PC-9 (cell line): ENCODE measurements at regions not wholly inside any gene's neighbourhood (a gene's known extent, or its start where the extent isn't known, plus 50 kb on each side); places are given as distances from the start of the nearest gene placed in this dataset.

Source experiments
- BruUV-seq: library from RNA; stranded (reverse); fragments of 400-500 nt; replicated peaks from 2 replicates; lab custom pipeline; 2021; lab: Mats Ljungman, UMichigan
- CTCF ChIA-PET: fragments of 300-600 bp; sonication (Branson Sonifier 250); formaldehyde crosslinking; loops from one replicate; lab custom pipeline; 2022; ENCODE audit warnings: antibody characterized with exemption; lab: Charles Lee
- POLR2A ChIA-PET: fragments of 300-600 bp; sonication (Branson Sonifier 250); formaldehyde crosslinking; loops from one replicate; lab custom pipeline; 2022; ENCODE audit warnings: antibody characterized with exemption; ENCODE audit not compliant: unreplicated experiment; lab: Charles Lee
- DNase-seq, 2 experiments: peaks; one replicate each; pipeline versions ENCODE4 v3.0.0 to v3.0.0-alpha.2; 2015 to 2022; ENCODE audit warnings: mixed read lengths in 1 of 2
- H2AFZ ChIP-seq: fragments of 200-600 bp; sonication (generic); 2 replicates; pipeline ENCODE4 v1.8.1; 2017; ENCODE audit warnings: antibody characterized with exemption
- H3F3A ChIP-seq: fragments of 200-600 bp; sonication (generic); 2 replicates; pipeline ENCODE4 v1.8.1; 2017; ENCODE audit warnings: antibody characterized with exemption, mild to moderate bottlenecking, low read depth; ENCODE audit not compliant: insufficient read depth
- H3K27ac ChIP-seq: fragments of 200-600 bp; sonication (generic); 2 replicates; pipeline ENCODE4 v1.6.1; 2016; ENCODE audit warnings: mixed run types
- H3K27me3 ChIP-seq: fragments of 200-600 bp; sonication (generic); 2 replicates; pipeline ENCODE4 v1.6.1; 2016; ENCODE audit warnings: low read depth, mixed run types; ENCODE audit not compliant: insufficient read depth
- H3K36me3 ChIP-seq: fragments of 200-600 bp; sonication (generic); 2 replicates; pipeline ENCODE4 v1.6.1; 2016; ENCODE audit warnings: low read depth, mixed run types
- H3K4me1 ChIP-seq: fragments of 200-600 bp; sonication (generic); replicated peaks from 2 replicates; pipeline ENCODE4 v1.6.1; 2016; ENCODE audit warnings: mixed run types; ENCODE audit not compliant: insufficient read depth
- H3K4me2 ChIP-seq: fragments of 200-600 bp; sonication (generic); 2 replicates; pipeline ENCODE4 v1.6.1; 2017; ENCODE audit warnings: mixed run types
- H3K4me3 ChIP-seq: fragments of 200-600 bp; sonication (generic); 2 replicates; pipeline ENCODE4 v1.6.1; 2016; ENCODE audit warnings: mixed run types
- H3K79me2 ChIP-seq: fragments of 200-600 bp; sonication (generic); 2 replicates; pipeline ENCODE4 v1.6.1; 2017; ENCODE audit warnings: low read depth, mixed run types
- H3K9me2 ChIP-seq: fragments of 200-600 bp; sonication (generic); 2 replicates; pipeline ENCODE4 v1.8.1; 2017; ENCODE audit warnings: mild to moderate bottlenecking; ENCODE audit not compliant: insufficient read depth
- H3K9me3 ChIP-seq: fragments of 200-600 bp; sonication (generic); 2 replicates; pipeline ENCODE4 v1.8.1; 2016; ENCODE audit warnings: low read depth; ENCODE audit not compliant: insufficient read depth
- H4K20me1 ChIP-seq: fragments of 200-600 bp; sonication (generic); 2 replicates; pipeline ENCODE4 v1.8.1; 2017; ENCODE audit not compliant: insufficient read depth
- CTCF ChIP-seq: fragments of 200-600 bp; sonication (generic); conservative IDR thresholded peaks from 2 replicates; pipeline ENCODE4 v1.6.1; 2017; ENCODE audit warnings: mixed run types, antibody characterized with exemption, mild to moderate bottlenecking, moderate library complexity
- EZH2 ChIP-seq: fragments of 200-600 bp; sonication (generic); IDR thresholded peaks from 2 replicates; pipeline ENCODE4 v1.8.0; 2017; ENCODE audit warnings: antibody characterized with exemption, low read depth
- intact Hi-C: fragments of 100-400 bp; cut with micrococcal nuclease; formaldehyde crosslinking; loops from one replicate; pipeline ENCODE4 v1.10.0; 2022; ENCODE audit not compliant: unreplicated experiment

DNA sequence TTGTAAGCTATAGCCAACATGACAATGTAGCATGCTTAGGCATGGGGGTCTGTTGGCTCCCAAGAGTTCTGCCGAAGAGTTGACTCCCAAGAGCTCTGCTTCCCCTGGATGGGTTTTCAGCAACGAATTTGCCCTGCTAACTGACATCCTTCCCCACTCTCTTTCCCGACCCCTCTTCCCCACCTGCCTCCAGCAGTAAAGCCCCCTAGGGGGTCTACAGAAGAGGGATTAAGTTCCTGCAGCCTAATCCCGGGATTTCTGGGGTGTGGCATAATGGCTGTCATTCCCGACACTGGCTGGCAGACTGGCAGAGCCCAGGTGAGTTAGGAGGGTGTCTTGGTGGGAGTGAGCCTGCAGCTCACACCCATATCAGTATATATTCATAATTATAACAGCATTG is 121.0 kb upstream of the ZNF184 start:
- Histone ChIP-seq H3K27ac (no peak overlapping the region), H3K36me3 (no peaks in the 10 kb centered on the region), H3K27me3 (no peaks in the 10 kb centered on the region), H2AFZ (no peak overlapping the region), H3K4me1 (peaks cover 11% of the 10 kb centered on the region; the same call in 1 of the 2 replicates), H4K20me1 (no peaks in the 10 kb centered on the region), H3K4me3 (peak overlapping the region; percentile 64; the same call in 1 of the 2 replicates), H3K9me2 (no peaks in the 10 kb centered on the region), H3K4me2 (peak overlapping the region; percentile 82), H3K9me3 (no peaks in the 10 kb centered on the region), H3K79me2 (no peaks in the 10 kb centered on the region), H3F3A (peaks cover 16% of the 10 kb centered on the region)
- no TSS peak for BruUV-seq
- TF ChIP-seq CTCF (no peak), EZH2 (no peak)
- ChIA-PET POLR2A (interaction anchor here (0.6 kb wide), 1 partner anchor 121 kb away, joined by 3 read pairs; the partner anchor contains the start of gene ZNF184), CTCF (no interaction called here)
- DNase-seq, result no peak
- intact Hi-C loops, result loop anchor here (2.0 kb wide), 1 partner anchor 47 kb away; no protein-coding TSS in a partner anchor

DNA sequence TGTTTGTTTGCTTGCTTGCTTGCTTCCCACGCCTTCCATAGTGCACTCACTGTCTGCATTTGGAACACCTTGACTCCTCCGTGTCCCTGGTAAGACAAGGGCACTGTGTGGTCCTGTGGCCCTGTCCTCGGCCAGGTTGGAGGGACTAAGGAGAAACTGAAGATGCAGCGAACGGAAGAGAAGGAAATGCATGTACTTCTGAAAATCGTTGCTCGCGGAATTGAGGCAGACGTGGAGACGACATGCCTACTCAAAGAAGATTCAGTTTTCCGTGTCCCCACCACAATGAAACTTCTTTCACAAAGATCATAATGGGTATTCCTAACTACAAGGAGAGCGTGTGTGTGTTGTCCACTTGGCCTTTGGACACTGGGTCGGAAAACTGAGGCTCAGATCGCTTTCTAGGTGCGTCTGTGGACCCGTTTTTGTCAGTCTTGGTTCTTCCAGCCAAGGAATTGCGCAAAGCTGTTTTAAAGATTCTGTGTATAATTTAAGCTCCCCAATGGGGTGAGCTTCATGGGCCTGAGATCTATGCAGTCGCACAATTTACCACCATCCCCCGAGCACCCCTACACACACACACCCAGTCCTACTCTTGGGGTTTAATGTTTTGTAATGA is 120.4 kb upstream of the ZNF184 start:
- Histone ChIP-seq H3K27me3 (no peaks in the 10 kb centered on the region), H4K20me1 (no peaks in the 10 kb centered on the region), H3K27ac (no peak overlapping the region), H2AFZ (peak overlapping the region; percentile 53), H3K4me1 (peaks cover 11% of the 10 kb centered on the region; the same call in 1 of the 2 replicates), H3K9me3 (no peaks in the 10 kb centered on the region), H3K4me3 (peak overlapping the region; percentile 64), H3K4me2 (peak overlapping the region; percentile 82), H3K79me2 (no peaks in the 10 kb centered on the region), H3K9me2 (no peaks in the 10 kb centered on the region), H3K36me3 (no peaks in the 10 kb centered on the region), H3F3A (peaks cover 16% of the 10 kb centered on the region)
- CTCF ChIA-PET, result no interaction called here
- POLR2A ChIA-PET, result interaction anchor here (0.6 kb wide), 1 partner anchor 121 kb away, joined by 3 read pairs; the partner anchor contains the start of gene ZNF184
- no TSS peak for BruUV-seq
- intact Hi-C loops, result loop anchor here (2.0 kb wide), 1 partner anchor 47 kb away; no protein-coding TSS in a partner anchor
- TF ChIP-seq CTCF (no peak), EZH2 (no peak)
- peak in 1 of 2 experiments; percentile 29 for DNase-seq

GRCh38 chr6:27592481-27593199 is 119.7 kb upstream of the ZNF184 start:
- Histone ChIP-seq H3K4me2 (peak overlapping the region; percentile 82), H3K79me2 (no peaks in the 10 kb centered on the region), H3K9me2 (no peaks in the 10 kb centered on the region), H4K20me1 (no peaks in the 10 kb centered on the region), H3K4me1 (peaks cover 11% of the 10 kb centered on the region; the same call in 1 of the 2 replicates), H3K9me3 (no peaks in the 10 kb centered on the region), H3F3A (peaks cover 16% of the 10 kb centered on the region), H3K36me3 (no peaks in the 10 kb centered on the region), H3K4me3 (peak overlapping the region; percentile 64), H3K27ac (no peak overlapping the region), H3K27me3 (no peaks in the 10 kb centered on the region), H2AFZ (peak overlapping the region; percentile 81)
- intact Hi-C loops, result loop anchor here (1.0 to 2.0 kb wide), 2 partner anchors 46 to 73 kb away; no protein-coding TSS in a partner anchor
- TF ChIP-seq CTCF (no peak), EZH2 (no peak)
- no TSS peak for BruUV-seq
- CTCF ChIA-PET, result interaction anchor here (0.8 to 1.2 kb wide), 2 partner anchors 73 to 160 kb away, joined by 3 to 4 read pairs; no protein-coding TSS in a partner anchor
- peak; percentile 56 to 73 for DNase-seq
- POLR2A ChIA-PET, result interaction anchor here (0.5 to 0.8 kb wide), 3 partner anchors 74 to 753 kb away, joined by 3 to 9 read pairs (median 3); no protein-coding TSS in a partner anchor
